Right cardiac atrium (tissue), 5 donors: ENCODE measurements at regions not wholly inside any gene's neighbourhood (a gene's known extent, or its start where the extent isn't known, plus 50 kb on each side); places are given as distances from the start of the nearest gene placed in this dataset.

Source experiments
- ATAC-seq, 2 donors: fragments of 200-7000 bp; cut with Tn5 transposase; one replicate each; pipeline versions ENCODE4 v1.8.0 to v1.9.1; 2020; ENCODE audit warnings: moderate library complexity in 2 of 2, mild to moderate bottlenecking in 1 of 2
- DNase-seq, 3 donors: peaks; one replicate each; pipeline ENCODE4 v3.0.0-alpha.2; 2020
- H3K27ac ChIP-seq: one replicate; pipeline ENCODE4 v1.5.1; 2013; ENCODE audit warnings: mild to moderate bottlenecking, low read length, control low read depth, moderate library complexity
- H3K27me3 ChIP-seq: one replicate; pipeline ENCODE4 v1.6.1; 2013; ENCODE audit not compliant: control insufficient read depth, insufficient read depth
- H3K4me1 ChIP-seq: one replicate; pipeline ENCODE4 v1.6.1; 2013; ENCODE audit warnings: low read length; ENCODE audit not compliant: control insufficient read depth, insufficient read depth
- H3K4me3 ChIP-seq: one replicate; pipeline ENCODE4 v1.5.1; 2013; ENCODE audit warnings: low read length, control low read depth
- H3K9me3 ChIP-seq: one replicate; pipeline ENCODE4 v1.6.1; 2013; ENCODE audit warnings: low read length; ENCODE audit not compliant: control insufficient read depth
- WGBS: extraction: QIAGEN DNeasy Blood & Tissue Kit; methylation state at CpG from one replicate; pipeline ENCODE4 v1.1.7; 2013; 5-methylcytosine and 5-hydroxymethylcytosine counted together
- intact Hi-C, 4 donors: fragments of 100-400 bp; cut with DNase I; formaldehyde crosslinking; loops; one replicate each; pipeline versions ENCODE4 v1.11.0 to v1.14.0; 2022 to 2023
- donor health status: healthy with polysubstance abuse.
- donor health status: DM: no; HTN: yes; CAD: no.
- donor health status: DM: no; HTN: no; CAD: no.
- donor health status: DM: no; HTN: yes; CAD: no; lungs with severe emphysema.
- donor health status: DM: yes; HTN: yes; CAD: no.

DNA sequence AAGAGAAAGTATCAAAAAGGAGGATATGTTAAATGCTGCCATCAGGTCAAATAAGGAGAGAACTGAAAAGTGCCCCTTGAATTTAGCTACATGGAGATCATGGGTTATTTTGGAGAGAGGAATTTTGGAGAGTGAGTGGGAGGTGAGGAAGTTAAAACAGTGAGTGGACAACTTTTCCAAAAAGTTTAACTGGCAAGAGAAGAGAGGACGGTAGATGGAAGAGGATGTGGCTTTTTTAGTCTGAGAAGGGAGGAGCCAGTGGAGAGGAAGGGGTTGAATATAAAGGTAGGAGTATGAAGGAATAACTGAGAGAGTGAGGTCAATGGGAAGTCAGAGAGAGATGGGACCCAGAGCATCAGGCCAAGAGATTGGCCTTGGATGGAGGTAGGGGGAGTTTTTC is 62.5 kb upstream of the NFE2L2 start:
- intact Hi-C loops, result no loop called here
- Histone ChIP-seq H3K27me3 (no peaks in the 10 kb centered on the region), H3K27ac (no peak overlapping the region), H3K9me3 (no peaks in the 10 kb centered on the region), H3K4me3 (no peak overlapping the region), H3K4me1 (no peaks in the 10 kb centered on the region)
- 46% methylated on average over 1 of the region's 1 CpG for WGBS
- ATAC-seq (no peak), DNase-seq (no peak)

DNA sequence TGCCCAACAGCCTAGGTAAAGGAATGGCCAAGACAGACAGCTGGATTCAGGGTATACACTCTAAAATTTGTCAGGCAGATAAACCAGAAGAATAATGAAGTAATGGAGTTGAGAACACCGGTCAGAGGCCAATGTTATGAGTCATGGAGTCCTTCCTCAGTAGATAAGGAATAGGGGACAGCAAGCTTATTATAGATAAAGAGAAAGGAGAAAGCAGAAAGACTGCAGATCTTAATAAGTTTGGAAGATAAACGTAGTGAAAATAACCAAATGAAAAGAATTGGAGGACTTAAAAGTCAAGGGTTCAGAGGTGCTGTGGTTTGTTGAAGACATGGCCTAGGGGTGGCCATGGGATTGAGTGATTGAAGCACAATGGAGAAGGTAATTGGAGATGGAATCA is 63.5 kb upstream of the NFE2L2 start:
- H3K9me3 ChIP-seq, result no peaks in the 10 kb centered on the region
- no peaks in the 10 kb centered on the region for H3K4me1 ChIP-seq
- 55% methylated on average over 2 of the region's 2 CpGs for WGBS
- no peak overlapping the region for H3K4me3 ChIP-seq
- no peak overlapping the region for H3K27ac ChIP-seq
- DNase-seq (no peak), ATAC-seq (peak in 1 of 2 donors; percentile 47)
- H3K27me3 ChIP-seq, result no peaks in the 10 kb centered on the region
- intact Hi-C loops, result no loop called here

DNA sequence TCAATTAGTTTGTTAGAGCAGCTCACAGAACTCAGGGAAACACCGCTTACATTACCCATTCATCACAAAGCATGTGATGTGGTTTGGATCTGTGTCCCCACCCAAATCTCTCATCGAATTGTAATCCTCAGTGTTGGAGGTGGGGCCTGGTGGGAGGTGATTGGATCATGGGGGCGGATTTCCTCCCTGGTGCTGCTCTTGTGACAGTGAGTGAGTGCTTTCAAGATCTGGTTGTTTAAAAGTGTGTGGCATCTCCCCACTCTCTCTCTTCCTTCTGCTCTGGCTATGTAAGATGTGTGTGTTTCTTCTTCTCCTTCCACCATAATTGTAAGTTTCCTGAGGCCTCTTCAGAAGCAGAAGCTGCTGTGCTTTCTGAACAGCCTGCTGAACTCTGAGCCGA is 63.5 kb upstream of the AGPS start:
- Histone ChIP-seq H3K9me3 (no peaks in the 10 kb centered on the region), H3K4me1 (no peaks in the 10 kb centered on the region), H3K27ac (no peak overlapping the region), H3K4me3 (no peak overlapping the region), H3K27me3 (no peaks in the 10 kb centered on the region)
- intact Hi-C loops, result no loop called here
- DNase-seq (no peak), ATAC-seq (no peak)
- 87% methylated on average over 4 of the region's 4 CpGs for WGBS

DNA sequence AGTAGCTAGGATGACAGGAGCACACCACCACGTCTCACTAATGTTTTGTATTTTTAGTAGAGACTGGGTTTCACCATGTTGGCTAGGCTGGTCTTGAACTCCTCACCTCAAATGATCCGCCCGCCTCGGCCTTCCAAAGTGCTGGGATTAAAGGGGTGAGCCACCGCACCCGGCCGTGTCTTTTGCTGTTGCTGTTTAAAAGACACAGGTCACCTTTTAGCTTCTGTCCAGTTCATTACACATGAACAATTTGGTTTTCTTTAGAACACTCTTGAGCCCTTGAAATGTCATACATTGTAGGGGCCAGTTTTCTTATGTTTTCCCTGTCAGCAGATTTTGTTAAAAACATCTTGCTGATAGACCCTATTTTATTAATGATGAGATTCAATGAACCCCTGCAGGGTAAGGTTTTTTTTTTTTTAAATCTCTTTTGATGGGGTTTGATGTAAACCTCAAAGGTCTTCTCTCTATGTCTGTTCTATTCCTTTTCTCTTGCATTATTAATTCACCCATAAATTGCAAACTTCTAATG is 61.0 kb upstream of the AGPS start:
- no peak overlapping the region for H3K27ac ChIP-seq

DNA sequence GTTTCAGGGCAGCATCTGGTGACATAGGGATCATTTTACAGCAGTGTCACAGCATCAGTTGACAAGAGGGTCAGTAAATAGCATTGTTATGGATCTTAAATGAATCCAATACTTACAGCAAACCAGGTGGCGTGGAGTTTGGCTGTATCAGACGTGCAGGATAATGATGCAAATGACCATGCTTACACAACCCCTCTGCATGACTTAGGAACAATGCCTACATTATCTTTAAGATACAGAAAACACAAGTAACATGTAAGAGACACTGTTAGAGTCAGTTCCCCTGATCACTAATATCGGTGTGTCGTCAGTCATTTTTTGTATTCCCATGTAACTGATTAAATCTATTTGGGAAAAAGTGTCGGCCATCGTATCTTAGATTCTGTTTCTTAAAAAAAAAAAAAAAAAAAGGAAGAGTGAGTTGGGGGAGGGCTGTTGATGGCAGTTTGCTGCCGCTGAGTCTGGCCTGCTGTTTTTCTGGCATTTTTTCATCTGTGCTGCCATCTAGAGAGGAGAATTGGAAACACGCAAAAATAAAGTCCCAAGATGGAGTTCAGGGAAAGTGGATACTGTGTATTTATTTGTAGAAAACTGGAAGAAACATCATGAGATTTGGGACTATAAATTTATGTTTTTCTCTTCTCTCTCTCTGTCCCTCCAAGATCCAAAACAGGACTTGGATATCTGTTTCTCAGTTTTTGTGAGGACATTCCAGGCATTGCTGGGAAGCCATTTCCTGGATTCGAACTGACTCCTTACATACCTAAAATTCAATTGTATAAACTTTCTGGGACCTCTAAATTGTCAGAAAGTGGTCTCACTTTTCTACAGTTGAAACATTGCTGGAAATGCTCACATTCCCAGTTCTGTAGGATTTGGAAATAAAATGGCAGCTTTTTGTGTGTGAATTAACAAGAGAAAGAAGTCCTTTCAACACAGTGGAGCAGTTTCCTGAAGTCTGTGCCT is 60.3 kb upstream of the AGPS start:
- no peaks in the 10 kb centered on the region for H3K27me3 ChIP-seq
- no peak overlapping the region for H3K27ac ChIP-seq
- peak overlapping the region; percentile 14 for H3K4me3 ChIP-seq
- peak; percentile 50 to 72 (median 71) for DNase-seq
- no peaks in the 10 kb centered on the region for H3K4me1 ChIP-seq
- WGBS, result 18% methylated on average over 9 of the region's 9 CpGs
- peak; percentile 81 to 87 for ATAC-seq
- intact Hi-C loops, result loop anchor here (2.0 to 10.0 kb wide), 7 partner anchors 68 to 432 kb away; partner anchors contain the start of gene NFE2L2 (in 3 of the 4)
- H3K9me3 ChIP-seq, result no peaks in the 10 kb centered on the region

More for the DNA sequence above, 61.0 kb upstream of the AGPS start:
- intact Hi-C loops, result loop anchor here (5.0 to 10.0 kb wide), 6 partner anchors 67 to 433 kb away; partner anchors contain the start of gene NFE2L2 (in 3 of the 4)
- H3K9me3 ChIP-seq, result no peaks in the 10 kb centered on the region
- ATAC-seq (no peak), DNase-seq (no peak)
- 85% methylated on average over 7 of the region's 7 CpGs for WGBS
- no peak overlapping the region for H3K4me3 ChIP-seq
- H3K27me3 ChIP-seq, result no peaks in the 10 kb centered on the region
- H3K4me1 ChIP-seq, result no peaks in the 10 kb centered on the region

DNA sequence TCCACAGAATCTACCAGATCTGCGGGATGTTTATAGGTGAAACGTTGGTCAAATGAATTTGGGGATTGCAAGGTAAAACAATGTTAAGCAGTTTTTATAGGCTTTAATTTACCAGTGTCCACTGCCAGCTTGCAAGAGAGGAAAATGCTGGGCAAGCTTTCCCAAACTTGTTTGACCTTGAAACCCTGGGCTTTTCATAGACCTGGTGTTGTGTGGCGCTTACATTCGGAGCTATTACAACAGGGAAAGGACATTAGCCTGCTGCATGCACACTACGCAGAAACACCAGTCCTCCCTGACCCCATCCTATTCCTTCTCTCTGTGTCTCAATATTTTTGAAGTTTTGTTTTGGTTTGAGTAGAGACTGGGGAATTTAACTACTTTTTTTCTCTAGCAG is 59.6 kb upstream of the AGPS start:
- ATAC-seq (no peak), DNase-seq (no peak)
- Histone ChIP-seq H3K4me1 (no peaks in the 10 kb centered on the region), H3K9me3 (no peaks in the 10 kb centered on the region), H3K27ac (no peak overlapping the region), H3K27me3 (no peaks in the 10 kb centered on the region), H3K4me3 (no peak overlapping the region)
- intact Hi-C loops, result loop anchor here (2.0 to 10.0 kb wide), 7 partner anchors 68 to 432 kb away; partner anchors contain the start of gene NFE2L2 (in 3 of the 4)
- whole genome bisulfite sequencing, result 64% methylated on average over 5 of the region's 5 CpGs

DNA sequence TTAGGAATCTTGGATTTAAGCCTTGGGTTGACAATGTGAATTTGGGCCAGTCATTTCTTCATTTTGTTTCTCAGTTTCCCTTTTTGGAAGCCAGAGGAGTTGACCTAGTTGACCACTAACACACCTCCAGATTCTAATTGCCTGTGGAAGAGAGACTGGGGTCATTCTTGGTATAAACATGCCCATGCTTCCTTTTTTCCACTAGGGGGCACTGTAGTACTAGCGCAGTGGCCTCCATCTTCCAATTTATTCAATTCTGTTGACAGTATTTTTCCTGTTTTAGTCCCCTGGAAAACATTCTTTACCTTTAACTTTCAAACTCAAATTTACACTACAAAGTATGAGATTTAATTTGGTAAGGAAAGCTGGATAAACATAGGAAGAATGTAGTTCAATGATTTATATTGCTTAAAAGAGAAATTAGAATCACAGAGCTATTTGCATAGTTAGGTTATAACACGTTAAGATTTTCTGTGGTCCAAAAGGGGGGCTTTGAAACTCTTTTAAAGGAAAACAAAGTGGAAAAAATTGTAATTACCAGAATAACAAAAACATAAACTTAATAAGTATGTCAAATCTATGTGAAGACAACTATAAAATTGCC is 57.5 kb upstream of the AGPS start:
- Histone ChIP-seq H3K27me3 (no peaks in the 10 kb centered on the region), H3K9me3 (no peaks in the 10 kb centered on the region), H3K4me3 (no peak overlapping the region), H3K27ac (no peak overlapping the region), H3K4me1 (no peaks in the 10 kb centered on the region)
- intact Hi-C loops, result loop anchor here (2.0 to 10.0 kb wide), 9 partner anchors 70 to 430 kb away; partner anchors contain the start of gene NFE2L2 (in 3 of the 4)
- peak; percentile 64 to 68 for ATAC-seq
- 36% methylated on average over 2 of the region's 2 CpGs for WGBS
- DNase-seq, result no peak

DNA sequence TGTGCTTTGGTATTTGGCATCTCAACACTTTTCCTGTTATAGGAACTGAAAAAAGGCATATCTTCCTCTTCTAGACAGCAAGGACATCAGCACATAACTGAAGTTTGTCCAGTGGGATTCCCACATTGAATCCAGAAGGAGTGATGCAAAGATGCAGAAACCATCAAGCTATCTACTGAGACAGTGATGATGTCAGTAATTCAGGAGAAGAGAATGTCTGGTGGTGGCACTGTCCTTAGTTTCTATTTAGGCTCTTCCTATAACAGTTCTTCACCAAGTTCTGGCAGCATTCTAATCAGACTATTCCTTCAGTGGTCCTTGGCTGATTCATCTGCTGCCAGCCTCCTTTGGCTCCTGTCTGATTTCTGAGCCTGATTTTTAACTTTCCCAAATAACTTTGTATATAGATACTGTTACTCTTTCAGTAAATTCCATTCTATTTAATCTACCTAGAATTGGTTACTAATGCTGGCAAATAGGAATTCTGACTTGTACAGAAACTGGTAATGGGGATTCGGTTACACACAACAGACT is 56.6 kb upstream of the AGPS start:
- DNase-seq, result no peak
- no peaks in the 10 kb centered on the region for H3K27me3 ChIP-seq
- no peak for ATAC-seq
- intact Hi-C loops, result loop anchor here (2.0 to 10.0 kb wide), 7 partner anchors 71 to 429 kb away; partner anchors contain the start of gene NFE2L2 (in 1 of the 4)
- H3K27ac ChIP-seq, result no peak overlapping the region
- no peak overlapping the region for H3K4me3 ChIP-seq
- no peaks in the 10 kb centered on the region for H3K4me1 ChIP-seq
- WGBS, result 95% methylated on average over 1 of the region's 1 CpG
- H3K9me3 ChIP-seq, result no peaks in the 10 kb centered on the region

DNA sequence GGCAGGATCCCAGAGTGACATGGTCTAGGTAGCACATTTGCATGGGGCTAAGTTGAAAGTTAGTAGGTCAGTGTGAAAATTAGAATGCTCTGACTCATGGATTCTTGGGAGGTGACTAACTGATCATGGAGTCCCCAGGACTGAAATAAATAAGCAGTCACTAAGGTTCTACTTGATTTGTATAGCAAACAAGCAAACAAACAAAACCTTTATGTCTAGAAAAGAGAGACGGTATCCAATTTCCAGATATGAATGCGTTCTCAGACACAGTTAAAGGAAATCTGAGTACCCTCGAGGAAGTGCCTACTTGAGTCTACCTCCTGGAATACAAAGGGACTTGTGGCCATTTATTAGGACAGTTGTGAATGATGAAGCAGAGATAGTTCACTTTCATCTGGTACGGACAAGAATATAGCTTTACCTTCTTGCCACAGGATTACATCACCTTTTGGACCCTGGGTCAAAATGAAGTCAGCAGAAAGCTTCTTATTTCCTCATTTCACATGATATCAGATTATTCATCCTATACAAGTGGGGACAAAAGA is 54.3 kb upstream of the AGPS start:
- DNase-seq, result no peak
- intact Hi-C loops, result loop anchor here (5.0 to 10.0 kb wide), 6 partner anchors 69 to 427 kb away; partner anchors contain the start of gene NFE2L2 (in 1 of the 4)

DNA sequence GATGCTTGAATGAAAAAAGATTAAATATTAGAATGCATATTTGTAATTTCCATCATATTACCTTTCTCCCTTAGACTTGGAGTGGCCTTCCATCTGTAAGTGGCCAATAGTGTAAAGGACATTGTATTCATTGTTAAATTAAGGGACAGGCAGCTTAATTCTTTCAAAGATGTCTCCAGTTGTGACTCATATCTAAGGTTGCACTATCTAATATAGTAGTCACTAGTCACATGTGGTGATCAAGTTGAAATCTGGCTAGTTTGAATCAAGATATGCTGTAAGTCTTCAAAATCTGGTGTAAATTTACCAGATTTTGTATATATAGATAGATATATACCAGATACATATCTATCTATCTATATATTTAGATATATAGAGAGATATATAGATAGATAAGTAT is 52.4 kb upstream of the AGPS start:
- ATAC-seq, result no peak
- no peaks in the 10 kb centered on the region for H3K9me3 ChIP-seq
- DNase-seq, result no peak
- H3K4me3 ChIP-seq, result no peak overlapping the region
- H3K4me1 ChIP-seq, result no peaks in the 10 kb centered on the region
- intact Hi-C loops, result no loop called here
- no peaks in the 10 kb centered on the region for H3K27me3 ChIP-seq
- no peak overlapping the region for H3K27ac ChIP-seq

More for the DNA sequence above, 54.3 kb upstream of the AGPS start:
- Histone ChIP-seq H3K4me1 (no peaks in the 10 kb centered on the region), H3K9me3 (no peaks in the 10 kb centered on the region), H3K27ac (no peak overlapping the region), H3K27me3 (no peaks in the 10 kb centered on the region), H3K4me3 (no peak overlapping the region)
- 87% methylated on average over 4 of the region's 4 CpGs for WGBS
- ATAC-seq, result no peak
